Activated CD4-positive, alpha-beta T cell treated with anti-CD3 and anti-CD28 coated beads, Interleukin-2, Interleukin-6, amounts not matched to agents 100 ng/mL and 50 ng/mL, durations not matched to agents 16 hours and 8 hours (primary cell): ENCODE measurements at regions not wholly inside any gene's neighbourhood (a gene's known extent, or its start where the extent isn't known, plus 50 kb on each side); places are given as distances from the start of the nearest gene placed in this dataset.
"Not testable (repeated sequence)": the region's sequence is repeated elsewhere in the genome, so short reads cannot be mapped to it uniquely, and the experiment has no call there.

Experiments
- DNase-seq: peaks from one replicate; pipeline ENCODE4 v3.0.0-alpha.2; 2020

- DNase-seq, result no peak
Observed at GRCh38 chr10:131567279-131568162, 256.0 kb upstream of the TCERG1L start.

GRCh38 chr10:131568866-131569265 is 257.3 kb upstream of the TCERG1L start:
- DNase-seq, result no peak

DNA sequence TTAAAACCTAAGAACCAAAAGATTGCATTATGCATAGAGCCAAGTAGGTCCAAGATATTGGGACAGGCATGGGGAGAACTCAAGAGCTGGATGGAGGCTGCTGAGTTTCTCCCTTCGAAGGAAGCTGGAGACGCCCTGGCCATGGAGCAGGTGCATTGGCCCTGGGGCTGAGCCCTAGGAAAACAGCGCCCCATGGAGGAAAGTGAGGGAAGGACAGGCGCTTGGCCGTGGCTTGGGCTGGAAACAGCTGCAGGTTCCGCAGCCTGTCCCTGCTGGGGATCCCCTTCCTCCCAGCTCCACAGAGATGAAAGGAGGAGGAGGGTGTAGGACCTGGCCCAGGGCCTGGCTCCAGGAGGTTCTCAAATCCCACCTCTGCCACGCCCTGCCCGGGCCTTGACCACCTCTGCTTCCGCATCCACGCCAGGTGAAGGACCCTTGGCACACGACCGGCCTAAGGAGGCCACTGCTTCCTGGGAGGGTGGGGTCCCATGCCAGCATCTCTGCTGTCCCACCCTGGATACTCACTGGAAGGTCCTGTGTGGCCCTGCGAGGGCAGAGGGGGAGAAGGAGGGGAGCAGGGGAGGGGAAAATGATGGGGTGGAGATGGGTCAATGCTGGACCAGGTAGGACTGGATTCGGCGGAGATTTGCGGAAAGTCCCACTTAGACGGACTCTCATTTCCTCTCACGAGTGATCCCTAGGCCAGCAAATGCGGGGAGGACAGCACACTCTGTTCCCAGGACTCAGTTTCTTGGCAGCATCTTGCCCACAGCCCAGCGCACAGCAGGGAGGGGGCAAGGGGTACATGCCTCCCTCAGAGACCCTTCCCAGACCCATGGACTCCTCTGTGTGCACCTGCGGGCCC is 258.6 kb upstream of the TCERG1L start:
- DNase-seq, result peak; percentile 3

DNA sequence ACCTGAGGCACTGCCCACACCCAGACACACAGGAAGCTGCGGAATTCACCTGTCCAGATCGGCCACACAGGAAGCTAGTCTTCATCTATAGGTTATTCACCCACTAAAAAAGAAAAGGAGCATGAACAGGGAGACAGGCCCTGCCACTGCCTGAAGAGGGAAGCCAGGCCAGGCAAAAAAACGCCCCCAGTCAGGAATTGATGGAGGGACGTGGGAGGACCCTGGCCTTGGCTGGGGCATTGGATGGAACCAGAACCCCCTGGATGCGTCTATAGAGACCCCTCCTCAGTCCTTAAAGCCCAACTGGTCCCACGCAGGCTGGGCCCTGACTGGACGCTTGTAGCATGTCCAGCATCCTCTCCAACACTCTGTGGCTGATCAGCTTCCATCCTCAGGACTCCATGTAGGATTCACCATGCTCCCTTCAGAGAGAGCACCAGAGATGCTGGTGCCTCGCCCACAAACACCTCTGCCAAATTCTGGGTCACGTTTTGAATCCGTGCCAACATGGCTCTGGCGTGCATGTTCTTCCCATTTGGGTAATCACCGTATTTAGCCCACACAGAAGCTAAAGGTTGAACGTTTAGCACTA is 259.3 kb upstream of the TCERG1L start:
- no peak for DNase-seq

DNA sequence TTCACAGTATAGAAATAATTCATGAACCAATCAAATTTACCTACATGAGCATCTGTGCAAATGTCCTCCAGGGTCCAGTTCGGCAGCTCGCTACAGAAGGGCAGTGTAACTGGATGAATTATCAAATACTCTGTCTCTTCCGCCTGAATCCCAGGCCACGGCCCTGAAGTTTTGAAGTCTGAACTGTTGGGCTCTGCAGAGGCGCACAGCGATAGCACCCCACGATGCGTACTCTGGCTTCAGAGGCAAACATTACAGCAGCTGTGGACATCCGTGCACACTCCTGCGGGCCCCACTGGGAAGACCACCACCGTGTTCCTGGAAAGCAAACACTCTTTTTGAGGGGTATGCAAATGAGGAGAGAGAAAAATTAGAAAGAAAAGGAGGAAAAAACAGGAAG is 259.8 kb upstream of the TCERG1L start:
- no peak for DNase-seq

- no peak for DNase-seq
Observed at GRCh38 chr10:131571865-131572264, 260.3 kb upstream of the TCERG1L start.

GRCh38 chr10:131573256-131573655 is 261.7 kb upstream of the TCERG1L start:
- no peak for DNase-seq

DNA sequence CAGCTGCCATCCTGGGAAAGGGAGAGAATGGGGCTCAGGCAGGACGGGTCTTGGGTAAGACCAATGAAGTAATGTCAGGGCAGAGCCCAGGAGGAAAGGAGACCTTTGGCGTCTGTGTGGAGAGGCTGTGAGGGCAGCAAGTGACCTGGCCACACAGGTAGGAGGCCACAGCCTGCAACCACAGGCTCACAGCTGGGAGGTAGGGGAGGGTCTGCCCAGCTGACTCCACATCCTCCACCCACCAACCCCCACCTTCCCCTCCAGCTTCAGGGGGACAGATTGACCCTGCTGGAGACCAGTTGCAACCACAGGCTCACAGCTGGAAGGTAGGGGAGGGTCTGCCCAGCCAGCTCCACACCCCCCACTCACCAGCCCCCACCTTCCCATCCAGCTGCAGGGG is 262.2 kb upstream of the TCERG1L start:
- no peak for DNase-seq

DNA sequence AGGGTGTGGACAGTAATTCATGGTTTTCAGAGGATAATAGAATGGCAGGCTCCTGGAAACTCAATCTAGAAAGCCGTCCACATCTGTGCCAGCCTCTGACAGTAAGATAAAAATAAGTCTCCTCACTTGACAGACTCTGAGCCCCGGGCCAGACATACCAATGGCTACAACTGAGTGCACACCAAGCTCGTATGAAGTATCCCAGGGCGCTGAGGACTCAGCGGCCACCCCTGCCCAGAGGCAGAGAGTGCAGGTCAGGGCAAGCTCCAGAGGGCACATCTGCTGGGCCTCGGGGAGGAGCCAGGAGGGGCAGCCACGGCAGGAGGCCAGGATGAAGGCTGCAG is 262.8 kb upstream of the TCERG1L start:
- DNase-seq, result no peak

GRCh38 chr10:131574707-131575430 is 263.3 kb upstream of the TCERG1L start:
- DNase-seq, result no peak

DNA sequence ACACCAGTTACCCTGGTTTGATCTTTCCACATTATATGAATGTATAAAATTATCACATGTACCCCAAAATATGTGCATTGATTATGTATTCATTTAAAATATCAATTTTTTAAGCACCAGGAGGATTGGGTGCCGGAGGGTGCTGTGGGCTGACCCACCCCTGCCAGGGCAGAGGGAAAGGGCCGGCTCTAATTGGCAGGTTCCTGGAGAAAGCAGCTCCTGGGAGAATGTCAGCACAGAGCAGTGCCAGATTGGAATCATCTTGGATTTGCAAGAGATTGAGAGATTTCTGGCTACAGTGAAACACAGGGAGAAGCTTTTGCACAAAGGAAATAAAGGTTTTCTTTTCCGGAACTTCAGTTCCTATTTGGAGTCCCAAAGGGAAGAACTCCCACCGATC is 264.4 kb upstream of the TCERG1L start:
- no peak for DNase-seq

- DNase-seq, result no peak
Observed at GRCh38 chr10:131576341-131577177, 265.0 kb upstream of the TCERG1L start.

DNA sequence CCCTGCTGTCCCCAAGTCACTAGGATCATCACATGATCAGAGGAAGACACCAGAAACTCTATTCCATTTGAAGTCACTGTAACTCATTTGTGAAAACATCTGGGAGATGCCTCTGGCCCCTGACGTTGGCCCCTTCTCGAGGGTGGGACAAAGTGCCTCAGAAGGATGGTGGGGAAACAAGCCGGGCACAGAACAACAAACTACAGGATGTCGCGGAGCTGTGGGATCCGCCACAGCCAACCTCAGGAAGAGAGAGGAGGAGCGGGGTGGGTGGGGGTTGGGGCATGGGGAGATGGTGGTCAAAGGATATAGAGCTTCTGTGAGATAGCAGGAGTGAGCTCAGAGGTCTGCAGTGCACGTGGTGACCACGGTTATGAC is 265.6 kb upstream of the TCERG1L start:
- DNase-seq, result no peak

- no peak for DNase-seq
Observed at GRCh38 chr10:131577786-131578471, 266.4 kb upstream of the TCERG1L start.

GRCh38 chr10:131578472-131578970 is 267.0 kb upstream of the TCERG1L start:
- no peak for DNase-seq

DNA sequence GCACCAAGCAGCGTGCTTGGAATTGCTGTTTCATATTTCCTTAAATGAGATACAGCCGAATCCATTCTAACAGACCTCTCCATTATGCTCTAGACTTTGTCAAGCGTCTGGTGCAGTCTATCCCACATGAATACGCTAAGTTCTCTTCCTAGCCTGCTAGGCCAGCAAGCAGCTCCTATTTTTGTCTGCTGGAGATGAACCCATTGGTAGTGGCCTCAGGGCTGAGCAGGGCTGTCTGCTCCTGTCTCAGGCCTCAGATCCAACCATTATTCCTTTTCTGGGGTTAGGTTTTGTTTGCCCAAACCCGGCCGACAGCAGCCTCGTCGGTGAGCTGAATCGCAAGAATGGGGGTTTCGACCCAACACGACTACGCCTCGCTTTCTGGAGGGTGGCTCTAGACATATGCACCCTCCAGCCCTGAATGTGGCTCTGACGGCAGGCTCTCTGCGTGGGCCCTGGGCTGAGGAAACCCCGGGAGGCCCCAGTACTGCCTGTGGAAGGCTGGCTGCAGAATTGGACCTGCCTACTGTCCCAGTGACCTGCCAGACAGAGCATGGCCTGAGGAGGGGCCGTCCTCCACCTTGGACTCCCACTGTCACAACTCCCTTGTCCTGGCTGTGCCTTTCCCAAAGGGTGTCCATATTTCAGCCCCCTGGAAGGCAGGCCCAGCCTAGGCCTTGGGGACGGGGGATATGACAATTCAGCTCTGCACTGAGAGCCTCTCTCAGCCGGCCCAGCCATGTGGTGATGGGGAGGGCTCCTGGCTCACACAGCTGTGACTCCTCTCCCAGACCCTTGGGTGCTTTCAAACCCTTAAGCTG is 267.9 kb upstream of the TCERG1L start:
- no peak for DNase-seq

GRCh38 chr10:131580076-131580652 is 268.6 kb upstream of the TCERG1L start:
- no peak for DNase-seq

GRCh38 chr10:131580674-131581073 is 269.2 kb upstream of the TCERG1L start:
- DNase-seq, result no peak

- DNase-seq, result not testable (repeated sequence)
Observed at GRCh38 chr10:131581547-131581946, 270.0 kb upstream of the TCERG1L start.

GRCh38 chr10:131584287-131584686 is 272.8 kb upstream of the TCERG1L start:
- no peak for DNase-seq
